Gastroesophageal sphincter (tissue), 3 donors: ENCODE measurements at regions not wholly inside any gene's neighbourhood (a gene's known extent, or its start where the extent isn't known, plus 50 kb on each side); places are given as distances from the start of the nearest gene placed in this dataset.

Source experiments
- EP300 ChIP-seq: sonication (generic); formaldehyde crosslinking; IDR thresholded peaks from one replicate; pipeline ENCODE4 v1.6.1; 2017; ENCODE audit warnings: antibody characterized with exemption, mild to moderate bottlenecking
- POLR2A ChIP-seq, 2 donors: fragments of 450-650 bp; IDR thresholded peaks; one replicate each; pipeline ENCODE4 v1.6.1; 2017; ENCODE audit warnings: antibody characterized with exemption in 2 of 2, mild to moderate bottlenecking in 2 of 2, moderate library complexity in 1 of 2
- TF ChIP-seq, protein P1 (sequence below), 4 experiments: fragments of 200-600 bp in 2 of 4; fragments of 450-650 bp in 2 of 4; sonication (generic) in 1 of 4; IDR thresholded peaks; one replicate each; pipeline ENCODE4 v1.5.1; 2017 to 2019; ENCODE audit warnings: antibody characterized with exemption in 4 of 4, mild to moderate bottlenecking in 2 of 4, moderate library complexity in 2 of 4

GRCh38 chrX:130974323-130974722 is 71.3 kb upstream of the ENOX2 start:
- TF ChIP-seq, protein P1, sequence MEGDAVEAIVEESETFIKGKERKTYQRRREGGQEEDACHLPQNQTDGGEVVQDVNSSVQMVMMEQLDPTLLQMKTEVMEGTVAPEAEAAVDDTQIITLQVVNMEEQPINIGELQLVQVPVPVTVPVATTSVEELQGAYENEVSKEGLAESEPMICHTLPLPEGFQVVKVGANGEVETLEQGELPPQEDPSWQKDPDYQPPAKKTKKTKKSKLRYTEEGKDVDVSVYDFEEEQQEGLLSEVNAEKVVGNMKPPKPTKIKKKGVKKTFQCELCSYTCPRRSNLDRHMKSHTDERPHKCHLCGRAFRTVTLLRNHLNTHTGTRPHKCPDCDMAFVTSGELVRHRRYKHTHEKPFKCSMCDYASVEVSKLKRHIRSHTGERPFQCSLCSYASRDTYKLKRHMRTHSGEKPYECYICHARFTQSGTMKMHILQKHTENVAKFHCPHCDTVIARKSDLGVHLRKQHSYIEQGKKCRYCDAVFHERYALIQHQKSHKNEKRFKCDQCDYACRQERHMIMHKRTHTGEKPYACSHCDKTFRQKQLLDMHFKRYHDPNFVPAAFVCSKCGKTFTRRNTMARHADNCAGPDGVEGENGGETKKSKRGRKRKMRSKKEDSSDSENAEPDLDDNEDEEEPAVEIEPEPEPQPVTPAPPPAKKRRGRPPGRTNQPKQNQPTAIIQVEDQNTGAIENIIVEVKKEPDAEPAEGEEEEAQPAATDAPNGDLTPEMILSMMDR (IDR thresholded peaks at IDR 0.05) = no peak
- no peak for TF ChIP-seq EP300
- TF ChIP-seq POLR2A (IDR thresholded peaks at IDR 0.05) = no peak
